ENCODE measurements at regions not wholly inside any gene's neighbourhood (a gene's known extent, or its start where the extent isn't known, plus 50 kb on each side); places are given as distances from the start of the nearest gene placed in this dataset.

GRCh38 chr2:65999103-65999502 lies 435.8 kb upstream of the MEIS1 start:
- H3K27ac ChIP-seq: no peak overlapping the region
- no peaks in the 10 kb centered on the region for H3K9me3 ChIP-seq
- H3K4me1 ChIP-seq: no peaks in the 10 kb centered on the region
- DNase-seq (ENCODE audit: low spot score in 2 of 2): no peak
- intact Hi-C loops (cut with DNase I): no loop called here
- TF ChIP-seq CTCF (IDR thresholded peaks at IDR 0.05): no peak
- no peaks in the 10 kb centered on the region for H3K27me3 ChIP-seq
- no peaks in the 10 kb centered on the region for H3K36me3 ChIP-seq
- no peak overlapping the region for H3K4me3 ChIP-seq

- H3K27ac ChIP-seq: no peak overlapping the region
- intact Hi-C loops (cut with DNase I): no loop called here
- no peak for DNase-seq (ENCODE audit: low spot score in 2 of 2)
- H3K9me3 ChIP-seq: no peaks in the 10 kb centered on the region
- no peaks in the 10 kb centered on the region for H3K4me1 ChIP-seq
- no peak for TF ChIP-seq CTCF (IDR thresholded peaks at IDR 0.05)
- no peaks in the 10 kb centered on the region for H3K27me3 ChIP-seq
- no peak overlapping the region for H3K4me3 ChIP-seq
- no peaks in the 10 kb centered on the region for H3K36me3 ChIP-seq
Observed at GRCh38 chr2:65997961-65998360, 437.0 kb upstream of the MEIS1 start.

GRCh38 chr2:65992198-65992554 lies 442.7 kb upstream of the MEIS1 start:
- no peak for TF ChIP-seq CTCF (IDR thresholded peaks at IDR 0.05)
- intact Hi-C loops (cut with DNase I): no loop called here
- H3K9me3 ChIP-seq: no peaks in the 10 kb centered on the region
- no peak for DNase-seq (ENCODE audit: low spot score in 2 of 2)
- H3K4me3 ChIP-seq: no peak overlapping the region
- H3K27me3 ChIP-seq: no peaks in the 10 kb centered on the region
- no peaks in the 10 kb centered on the region for H3K4me1 ChIP-seq
- H3K27ac ChIP-seq: no peak overlapping the region
- no peaks in the 10 kb centered on the region for H3K36me3 ChIP-seq

- H3K27me3 ChIP-seq: no peaks in the 10 kb centered on the region
- TF ChIP-seq CTCF (IDR thresholded peaks at IDR 0.05): no peak
- H3K36me3 ChIP-seq: no peaks in the 10 kb centered on the region
- no peaks in the 10 kb centered on the region for H3K9me3 ChIP-seq
- no peak overlapping the region for H3K4me3 ChIP-seq
- no peak overlapping the region for H3K27ac ChIP-seq
- no peak for DNase-seq (ENCODE audit: low spot score in 2 of 2)
- intact Hi-C loops (cut with DNase I): no loop called here
- no peaks in the 10 kb centered on the region for H3K4me1 ChIP-seq
Observed at GRCh38 chr2:65991381-65992197, 443.3 kb upstream of the MEIS1 start.

GRCh38 chr2:65985986-65986385 lies 448.9 kb upstream of the MEIS1 start:
- no peak for DNase-seq (ENCODE audit: low spot score in 2 of 2)
- intact Hi-C loops (cut with DNase I): no loop called here
- Histone ChIP-seq H3K36me3 (no peaks in the 10 kb centered on the region), H3K4me1 (no peaks in the 10 kb centered on the region), H3K9me3 (no peaks in the 10 kb centered on the region), H3K27ac (no peak overlapping the region), H3K27me3 (no peaks in the 10 kb centered on the region), H3K4me3 (no peak overlapping the region)
- TF ChIP-seq CTCF (IDR thresholded peaks at IDR 0.05): no peak

GRCh38 chr2:65980531-65980930 lies 454.4 kb upstream of the MEIS1 start:
- Histone ChIP-seq H3K9me3 (no peaks in the 10 kb centered on the region), H3K4me1 (no peaks in the 10 kb centered on the region), H3K4me3 (no peak overlapping the region), H3K27ac (no peak overlapping the region), H3K36me3 (no peaks in the 10 kb centered on the region), H3K27me3 (no peaks in the 10 kb centered on the region)
- no peak for TF ChIP-seq CTCF (IDR thresholded peaks at IDR 0.05)
- intact Hi-C loops (cut with DNase I): no loop called here
- no peak for DNase-seq (ENCODE audit: low spot score in 2 of 2)

Data from ascending aorta (tissue), 2 donors.